ENCODE measurements at regions not wholly inside any gene's neighbourhood (a gene's known extent, or its start where the extent isn't known, plus 50 kb on each side); places are given as distances from the start of the nearest gene placed in this dataset.

DNA sequence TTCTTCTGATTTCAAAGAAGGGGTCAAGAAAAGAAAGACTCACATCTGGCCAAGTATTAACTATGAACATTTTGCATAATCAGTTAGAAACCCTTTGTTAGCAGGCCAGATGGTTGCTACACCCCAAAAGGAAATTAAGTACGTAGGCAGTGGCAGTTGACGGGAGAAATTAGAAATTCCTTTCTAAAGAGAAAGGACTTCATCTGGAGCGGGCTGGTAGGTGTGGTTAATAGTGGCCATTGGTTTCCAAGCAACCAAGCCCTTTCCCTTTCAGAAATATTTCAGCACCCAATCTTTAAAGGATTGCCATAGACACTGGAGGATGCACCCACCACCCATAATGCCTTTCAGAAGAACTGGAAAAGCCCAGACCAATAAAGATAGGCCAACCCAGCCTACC, 235.7 kb upstream of the LDB2 start:
- CTCF ChIA-PET = no interaction called here
- no peak overlapping the region for H3K4me3 ChIP-seq (ENCODE audit: low read length)
- H3K36me3 ChIP-seq (ENCODE audit: insufficient read depth, low read length) = no peaks in the 10 kb centered on the region
- H3K4me1 ChIP-seq (ENCODE audit: insufficient read depth, low read length) = no peaks in the 10 kb centered on the region
- DNase-seq (no peak), ATAC-seq (ENCODE audit: poor library complexity) (no peak)
- H3K36me3 Mint-ChIP-seq (ENCODE audit: low read depth) = no peaks in the 10 kb centered on the region
- TF ChIP-seq, protein P1, sequence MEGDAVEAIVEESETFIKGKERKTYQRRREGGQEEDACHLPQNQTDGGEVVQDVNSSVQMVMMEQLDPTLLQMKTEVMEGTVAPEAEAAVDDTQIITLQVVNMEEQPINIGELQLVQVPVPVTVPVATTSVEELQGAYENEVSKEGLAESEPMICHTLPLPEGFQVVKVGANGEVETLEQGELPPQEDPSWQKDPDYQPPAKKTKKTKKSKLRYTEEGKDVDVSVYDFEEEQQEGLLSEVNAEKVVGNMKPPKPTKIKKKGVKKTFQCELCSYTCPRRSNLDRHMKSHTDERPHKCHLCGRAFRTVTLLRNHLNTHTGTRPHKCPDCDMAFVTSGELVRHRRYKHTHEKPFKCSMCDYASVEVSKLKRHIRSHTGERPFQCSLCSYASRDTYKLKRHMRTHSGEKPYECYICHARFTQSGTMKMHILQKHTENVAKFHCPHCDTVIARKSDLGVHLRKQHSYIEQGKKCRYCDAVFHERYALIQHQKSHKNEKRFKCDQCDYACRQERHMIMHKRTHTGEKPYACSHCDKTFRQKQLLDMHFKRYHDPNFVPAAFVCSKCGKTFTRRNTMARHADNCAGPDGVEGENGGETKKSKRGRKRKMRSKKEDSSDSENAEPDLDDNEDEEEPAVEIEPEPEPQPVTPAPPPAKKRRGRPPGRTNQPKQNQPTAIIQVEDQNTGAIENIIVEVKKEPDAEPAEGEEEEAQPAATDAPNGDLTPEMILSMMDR (IDR thresholded peaks at IDR 0.05) = no peak
- H3K27ac Mint-ChIP-seq = no peak overlapping the region
- H3K27me3 ChIP-seq (ENCODE audit: control insufficient read depth in 1 of 2, insufficient read depth in 2 of 2, low read length in 2 of 2) = no peaks in the 10 kb centered on the region
- POLR2A ChIA-PET = no interaction called here
- no peak overlapping the region for H3K4me3 Mint-ChIP-seq
- no peaks in the 10 kb centered on the region for H3K4me1 Mint-ChIP-seq (ENCODE audit: low read depth)
- H3K9me3 ChIP-seq (ENCODE audit: control insufficient read depth in 1 of 2, insufficient read depth in 1 of 2, low read length in 2 of 2) = peaks cover 3 to 8% of the 10 kb centered on the region in 2 experiments
- intact Hi-C loops (cut with DNase I, micrococcal nuclease) = no loop called here
- peaks cover 15% of the 10 kb centered on the region for H3K27me3 Mint-ChIP-seq
- peaks cover 6% of the 10 kb centered on the region for H3K9me3 Mint-ChIP-seq
- no peak overlapping the region for H3K27ac ChIP-seq (ENCODE audit: low read depth in 1 of 2, low read length in 2 of 2)

DNA sequence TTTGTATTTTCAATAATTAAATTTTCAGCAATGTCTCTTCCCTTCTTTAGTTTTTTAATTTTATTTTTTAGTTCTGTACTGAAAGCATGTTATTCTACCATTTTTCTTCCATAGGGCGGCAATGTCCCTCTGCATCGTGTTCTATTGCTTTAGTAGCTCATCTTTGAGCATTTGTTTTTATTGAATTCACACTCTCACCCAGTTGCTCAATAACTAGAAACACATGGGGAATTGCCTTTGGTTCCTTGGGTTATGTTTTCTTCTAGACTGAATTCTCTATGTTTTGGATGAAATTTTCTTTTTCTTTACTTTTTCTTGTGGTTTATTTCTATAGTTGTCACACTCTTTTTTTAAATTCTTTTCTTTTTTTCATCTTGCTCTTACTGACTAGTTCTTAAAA, 233.8 kb upstream of the LDB2 start:
- Histone ChIP-seq H3K9me3 (ENCODE audit: control insufficient read depth in 1 of 2, insufficient read depth in 1 of 2, low read length in 2 of 2) (peaks cover 0 to under 1% of the 10 kb centered on the region in 2 experiments), H3K27me3 (ENCODE audit: control insufficient read depth in 1 of 2, insufficient read depth in 2 of 2, low read length in 2 of 2) (no peaks in the 10 kb centered on the region), H3K27ac (ENCODE audit: low read depth in 1 of 2, low read length in 2 of 2) (no peak overlapping the region), H3K36me3 (ENCODE audit: insufficient read depth, low read length) (no peaks in the 10 kb centered on the region), H3K4me1 (ENCODE audit: insufficient read depth, low read length) (no peaks in the 10 kb centered on the region), H3K4me3 (ENCODE audit: low read length) (no peak overlapping the region)
- H3K4me1 Mint-ChIP-seq (ENCODE audit: low read depth) = no peaks in the 10 kb centered on the region
- ChIA-PET POLR2A (no interaction called here), CTCF (no interaction called here)
- H3K4me3 Mint-ChIP-seq = no peak overlapping the region
- TF ChIP-seq, protein P1 (IDR thresholded peaks at IDR 0.05) = no peak
- no peaks in the 10 kb centered on the region for H3K36me3 Mint-ChIP-seq (ENCODE audit: low read depth)
- ATAC-seq (ENCODE audit: poor library complexity) (no peak), DNase-seq (no peak)
- H3K9me3 Mint-ChIP-seq = peaks cover 2% of the 10 kb centered on the region
- no peak overlapping the region for H3K27ac Mint-ChIP-seq
- H3K27me3 Mint-ChIP-seq = peaks cover 15% of the 10 kb centered on the region
- intact Hi-C loops (cut with DNase I, micrococcal nuclease) = no loop called here

DNA sequence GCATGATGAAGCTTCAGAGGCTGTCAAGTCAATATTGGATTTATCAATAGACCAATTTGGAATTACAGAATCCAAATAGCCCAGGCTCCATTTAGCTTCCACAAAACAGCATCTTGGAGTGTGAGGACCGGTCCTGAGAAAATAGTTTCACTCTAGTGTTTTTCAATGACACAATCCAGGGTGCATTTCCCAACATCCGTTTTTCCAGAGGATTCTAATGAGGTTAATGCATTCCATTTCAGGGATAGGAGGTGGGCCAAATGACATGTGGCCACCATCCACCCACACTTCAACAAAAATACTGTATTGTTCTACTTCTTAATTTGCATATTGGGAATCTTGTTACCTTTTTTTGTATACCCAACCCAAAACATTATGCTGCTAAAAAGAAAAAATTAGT, 229.8 kb upstream of the LDB2 start:
- H3K4me1 Mint-ChIP-seq (ENCODE audit: low read depth) = no peaks in the 10 kb centered on the region
- intact Hi-C loops (cut with DNase I, micrococcal nuclease) = no loop called here
- no peak overlapping the region for H3K4me3 ChIP-seq (ENCODE audit: low read length)
- no peaks in the 10 kb centered on the region for H3K9me3 Mint-ChIP-seq
- no peaks in the 10 kb centered on the region for H3K36me3 Mint-ChIP-seq (ENCODE audit: low read depth)
- ChIA-PET CTCF (no interaction called here), POLR2A (no interaction called here)
- TF ChIP-seq, protein P1 (IDR thresholded peaks at IDR 0.05) = no peak
- H3K27me3 Mint-ChIP-seq = peaks cover 8% of the 10 kb centered on the region
- ATAC-seq (ENCODE audit: poor library complexity) (no peak), DNase-seq (no peak)
- no peaks in the 10 kb centered on the region for H3K4me1 ChIP-seq (ENCODE audit: insufficient read depth, low read length)
- no peak overlapping the region for H3K27ac Mint-ChIP-seq
- H3K27ac ChIP-seq (ENCODE audit: low read depth in 1 of 2, low read length in 2 of 2) = no peak overlapping the region
- H3K36me3 ChIP-seq (ENCODE audit: insufficient read depth, low read length) = no peaks in the 10 kb centered on the region
- H3K9me3 ChIP-seq (ENCODE audit: control insufficient read depth in 1 of 2, insufficient read depth in 1 of 2, low read length in 2 of 2) = no peaks in the 10 kb centered on the region
- no peaks in the 10 kb centered on the region for H3K27me3 ChIP-seq (ENCODE audit: control insufficient read depth in 1 of 2, insufficient read depth in 2 of 2, low read length in 2 of 2)
- H3K4me3 Mint-ChIP-seq = no peak overlapping the region

Data from CD4-positive, alpha-beta T cell (primary cell).